Dermis blood vessel endothelial cell (primary cell): ENCODE measurements at regions not wholly inside any gene's neighbourhood (a gene's known extent, or its start where the extent isn't known, plus 50 kb on each side); places are given as distances from the start of the nearest gene placed in this dataset.
A peak's percentile ranks its signal among the peaks of the same experiment; 100 is the strongest.

ENCODE experiments used
- DNase-seq: peaks from one replicate; pipeline ENCODE4 v3.0.0; 2010

- DNase-seq: no peak
These were observed 1451.3 kb upstream of the SLC39A10 start for GRCh38 chr2:194205568-194206227.

GRCh38 chr2:194203898-194204297 lies 1453.1 kb upstream of the SLC39A10 start:
- no peak for DNase-seq

GRCh38 chr2:194182888-194183287 lies 1474.1 kb upstream of the SLC39A10 start:
- no peak for DNase-seq

DNA sequence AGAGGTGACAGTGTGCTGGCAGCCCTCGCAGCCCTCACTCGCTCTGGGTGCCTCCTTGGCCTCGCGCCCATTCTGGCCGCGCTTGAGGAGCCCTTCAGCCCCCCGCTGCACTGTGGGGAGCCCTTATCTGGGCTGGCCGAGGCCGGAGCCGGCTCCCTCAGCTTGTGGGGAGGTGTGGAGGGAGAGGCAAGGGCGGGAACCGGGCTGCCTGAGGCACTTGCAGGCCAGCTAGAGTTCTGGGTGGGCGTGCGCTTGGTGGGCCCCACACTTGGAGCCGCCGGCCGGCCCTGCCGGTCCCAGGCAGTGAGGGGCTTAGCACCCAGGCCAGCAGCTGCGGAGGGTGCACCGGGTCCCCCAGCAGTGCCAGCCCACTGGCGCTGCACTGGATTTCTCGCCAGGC lies 1480.9 kb upstream of the SLC39A10 start:
- no peak for DNase-seq

DNA sequence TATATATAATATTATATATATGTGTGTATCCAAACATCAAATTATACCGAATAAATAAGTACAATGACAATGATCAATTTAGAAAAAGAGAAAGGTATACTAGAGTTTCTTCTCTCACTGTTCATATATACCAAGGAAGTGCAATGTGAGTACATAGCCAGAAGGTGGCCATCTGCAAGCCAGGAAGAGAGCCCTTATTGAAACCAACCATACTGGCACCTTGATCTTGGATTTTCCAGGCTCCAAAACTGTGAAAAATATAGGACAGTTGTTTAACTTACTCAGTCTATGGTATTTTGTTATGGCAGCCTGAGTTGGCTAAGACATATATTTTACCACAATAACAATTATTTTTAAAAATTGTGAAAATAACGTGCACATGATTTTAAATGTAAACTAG lies 1490.2 kb upstream of the SLC39A10 start:
- DNase-seq: peak; percentile 17

DNA sequence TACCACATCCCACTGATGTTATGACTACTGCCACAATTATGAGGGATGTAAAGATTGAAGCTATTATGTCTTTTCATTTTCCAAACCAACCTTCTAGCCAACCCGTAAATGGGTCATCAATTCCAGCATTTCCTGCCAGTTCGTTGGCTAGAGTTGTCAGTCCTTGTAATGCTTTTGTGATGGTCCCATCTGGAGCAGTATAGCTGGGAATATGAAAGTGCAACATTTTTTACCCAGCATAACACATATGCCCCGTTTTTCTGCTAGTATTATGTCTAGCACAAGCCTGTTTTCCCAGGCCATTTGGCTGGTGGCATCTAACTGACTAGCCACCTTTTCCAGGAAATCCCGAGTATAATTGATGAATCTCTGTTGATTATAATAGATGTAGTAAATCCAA lies 1501.6 kb upstream of the SLC39A10 start:
- no peak for DNase-seq

DNA sequence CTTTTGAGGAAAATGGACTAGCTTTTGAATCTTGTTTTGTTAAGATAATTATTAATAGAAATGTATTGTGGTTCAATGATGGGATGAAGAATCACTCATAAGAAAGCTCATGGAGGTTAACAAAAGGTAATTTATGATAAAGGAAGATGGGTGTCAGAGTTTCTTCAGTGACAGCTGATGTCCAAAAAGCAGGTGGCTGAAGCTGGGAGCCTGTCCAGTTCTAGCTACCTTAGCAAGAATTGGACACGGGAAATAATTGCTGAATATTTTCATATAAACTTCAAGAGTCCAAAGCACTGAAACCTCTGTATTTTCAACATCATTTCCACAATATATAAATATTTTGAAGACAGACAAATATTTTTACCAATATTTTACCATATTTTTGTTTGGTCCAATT lies 1505.8 kb upstream of the SLC39A10 start:
- no peak for DNase-seq

GRCh38 chr2:194135463-194135862 lies 1521.6 kb upstream of the SLC39A10 start:
- DNase-seq: no peak

DNA sequence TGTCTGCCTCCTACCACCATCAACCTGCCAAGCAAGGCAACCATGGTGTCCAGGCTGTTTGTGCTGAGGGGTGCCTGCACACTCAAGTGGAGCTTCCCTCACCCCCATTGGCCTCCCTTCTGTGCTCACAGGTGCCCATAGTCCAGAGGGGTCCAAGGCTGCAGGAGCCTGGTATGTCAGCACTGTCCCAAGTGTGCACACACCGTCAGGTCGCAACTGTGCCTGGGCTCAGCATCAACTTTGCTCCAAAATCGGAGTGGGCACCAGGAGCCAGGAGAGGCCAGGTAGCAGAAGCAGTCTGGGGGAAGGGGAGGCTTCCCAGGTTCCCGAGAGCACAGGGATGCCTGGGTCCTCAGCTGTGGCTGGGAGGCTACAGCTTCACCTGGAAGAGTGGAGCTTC lies 1528.2 kb upstream of the SLC39A10 start:
- DNase-seq: no peak

GRCh38 chr2:194126418-194126817 lies 1530.6 kb upstream of the SLC39A10 start:
- DNase-seq: no peak

- DNase-seq: no peak
These were observed 1540.2 kb upstream of the SLC39A10 start for GRCh38 chr2:194116861-194117260.

- DNase-seq: no peak
These were observed 1551.7 kb upstream of the SLC39A10 start for GRCh38 chr2:194105358-194105757.

DNA sequence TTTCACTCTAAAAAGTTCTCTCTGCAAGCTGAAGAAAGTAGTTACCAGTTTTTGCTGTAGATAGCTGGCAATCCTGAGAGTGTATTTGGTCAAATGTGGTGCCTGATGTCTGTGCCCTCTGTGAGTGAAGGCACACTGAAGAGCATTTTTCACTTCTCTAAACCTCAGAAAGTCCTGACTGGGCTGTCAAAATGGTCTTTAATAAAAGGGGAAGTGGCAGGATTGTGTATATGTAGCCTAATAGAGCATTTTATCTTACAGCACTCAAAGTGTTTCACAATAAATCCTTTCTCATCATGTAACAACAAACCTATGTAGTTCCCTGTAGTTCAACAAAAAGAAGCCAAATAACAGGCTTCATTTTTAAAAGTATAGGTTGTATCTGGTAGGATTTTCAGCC lies 1552.3 kb upstream of the SLC39A10 start:
- no peak for DNase-seq

DNA sequence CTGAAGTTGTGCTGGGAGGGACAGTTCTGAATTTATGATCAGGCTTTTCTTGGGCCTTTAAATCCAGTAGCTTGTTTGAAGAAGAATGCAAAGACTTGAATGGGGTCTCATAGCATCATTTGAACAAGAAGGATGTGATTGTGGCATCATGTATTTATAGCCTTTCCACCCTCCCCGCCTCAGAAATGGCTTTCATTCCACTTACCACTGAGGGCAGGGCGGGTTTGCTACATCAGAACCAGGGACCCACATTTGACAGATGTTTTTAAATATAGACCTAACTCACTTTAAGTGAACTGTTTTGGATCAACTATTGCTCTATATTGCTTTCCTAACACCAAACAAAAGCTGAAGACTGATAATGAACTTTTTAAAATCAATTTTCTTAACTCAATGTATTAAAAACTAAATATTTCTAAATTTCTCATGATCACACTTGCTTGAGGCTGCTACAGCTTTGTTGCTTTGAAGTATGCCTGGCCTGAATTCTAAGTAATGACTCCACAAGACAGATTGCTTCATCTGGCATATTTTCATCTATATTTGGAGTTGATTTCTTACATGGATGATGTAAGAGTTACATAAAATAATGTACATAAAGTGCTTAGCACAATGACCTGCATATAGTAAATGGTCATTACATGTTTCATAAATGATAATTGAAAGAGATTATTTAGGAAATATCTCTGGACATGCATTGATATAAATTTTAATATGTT lies 1552.9 kb upstream of the SLC39A10 start:
- no peak for DNase-seq

GRCh38 chr2:194102546-194102945 lies 1554.5 kb upstream of the SLC39A10 start:
- no peak for DNase-seq

GRCh38 chr2:194100201-194100600 lies 1556.8 kb upstream of the SLC39A10 start:
- DNase-seq: no peak

- DNase-seq: no peak
These were observed 1560.6 kb upstream of the SLC39A10 start for GRCh38 chr2:194096402-194096801.

DNA sequence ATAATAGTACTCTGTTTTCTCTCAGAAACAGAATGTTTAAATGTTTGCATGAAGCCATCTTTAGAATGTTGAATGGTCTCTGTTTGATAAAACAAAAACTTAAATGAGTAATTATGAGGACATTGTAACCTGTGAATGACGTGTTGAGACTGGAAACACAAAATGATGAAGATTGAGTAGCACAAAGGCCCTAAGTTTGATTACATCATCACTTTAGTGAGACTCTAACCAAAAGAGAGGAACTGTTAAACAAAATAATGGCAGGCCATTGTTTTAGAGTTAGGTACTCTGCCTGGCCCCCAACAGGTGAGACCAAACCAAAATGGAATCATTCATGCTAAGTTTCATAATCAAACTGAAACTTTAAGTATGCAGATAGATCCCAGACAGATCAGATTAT lies 1561.7 kb upstream of the SLC39A10 start:
- DNase-seq: no peak

DNA sequence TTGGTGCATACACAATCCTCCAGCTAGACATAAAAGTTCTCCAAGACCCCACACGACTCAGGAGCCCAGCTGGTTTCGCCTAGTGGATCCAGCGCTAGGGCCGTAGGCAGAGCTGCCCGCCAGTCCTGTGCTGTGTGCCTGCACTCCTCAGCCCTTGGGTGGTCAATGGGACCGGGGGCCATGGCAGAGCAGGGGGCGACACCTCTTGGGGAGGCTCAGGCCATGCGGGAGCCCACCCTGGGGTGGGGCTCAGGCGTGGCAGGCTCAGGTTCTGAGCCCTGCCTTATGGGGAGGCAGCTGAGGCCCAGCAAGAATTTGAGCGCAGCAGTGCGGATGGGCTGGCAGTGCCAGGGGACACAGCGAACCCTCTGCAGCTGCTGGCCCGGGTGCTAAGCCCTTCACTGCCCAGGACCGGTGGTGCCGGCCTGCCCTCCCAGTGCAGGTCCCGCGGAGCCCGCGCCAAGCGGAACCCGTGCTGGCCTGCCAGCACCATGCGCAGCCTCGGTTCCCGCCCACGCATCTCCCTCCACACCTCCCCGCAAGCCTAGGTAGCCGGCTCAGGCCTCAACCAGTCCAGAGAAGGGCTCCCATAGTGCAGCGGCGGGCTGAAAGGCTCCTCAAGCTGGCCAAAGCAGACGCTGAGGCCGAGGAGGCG lies 1566.6 kb upstream of the SLC39A10 start:
- no peak for DNase-seq

DNA sequence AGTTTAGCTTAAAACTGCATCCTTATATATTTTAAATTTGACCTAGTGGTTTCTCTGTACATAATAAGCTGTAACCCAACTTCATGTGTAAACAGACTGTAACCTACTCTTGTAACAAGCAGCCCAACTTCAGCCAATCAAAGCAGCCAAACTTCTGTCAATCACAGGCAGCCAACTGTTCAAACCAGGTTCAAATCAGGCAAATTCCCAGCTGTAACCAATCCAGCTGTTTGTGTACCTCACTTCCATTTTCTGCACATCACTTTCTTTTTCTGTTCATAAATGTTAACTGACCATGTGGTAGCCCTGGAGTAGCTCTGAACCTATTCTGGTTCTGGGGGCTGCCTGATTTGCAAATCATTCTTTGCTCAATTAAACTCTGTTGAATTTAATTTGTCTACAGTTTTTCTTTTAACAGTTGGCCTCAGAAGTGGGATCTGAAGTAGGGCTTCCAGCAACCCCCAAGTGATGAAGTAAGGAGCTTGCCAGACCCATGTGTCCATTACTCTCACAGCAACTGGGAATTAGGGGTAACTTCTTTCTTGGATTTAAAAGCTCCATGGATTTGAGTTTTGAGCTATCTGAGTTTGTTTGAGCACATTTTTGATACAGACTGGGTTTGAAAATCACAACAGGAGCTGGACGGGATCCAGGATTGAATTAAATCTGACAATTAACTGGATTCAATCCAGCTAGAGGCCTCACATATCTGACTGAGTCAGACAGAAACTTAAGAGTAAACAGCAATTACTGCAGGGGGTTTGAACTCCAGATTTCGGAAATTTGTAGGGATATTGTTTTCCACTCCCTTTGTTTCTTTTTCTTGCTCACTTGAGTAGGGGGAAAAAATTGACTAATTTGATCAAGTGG lies 1569.7 kb upstream of the SLC39A10 start:
- DNase-seq: no peak

GRCh38 chr2:194086129-194086528 lies 1570.9 kb upstream of the SLC39A10 start:
- DNase-seq: no peak

GRCh38 chr2:194079989-194080388 lies 1577.0 kb upstream of the SLC39A10 start:
- DNase-seq: no peak

DNA sequence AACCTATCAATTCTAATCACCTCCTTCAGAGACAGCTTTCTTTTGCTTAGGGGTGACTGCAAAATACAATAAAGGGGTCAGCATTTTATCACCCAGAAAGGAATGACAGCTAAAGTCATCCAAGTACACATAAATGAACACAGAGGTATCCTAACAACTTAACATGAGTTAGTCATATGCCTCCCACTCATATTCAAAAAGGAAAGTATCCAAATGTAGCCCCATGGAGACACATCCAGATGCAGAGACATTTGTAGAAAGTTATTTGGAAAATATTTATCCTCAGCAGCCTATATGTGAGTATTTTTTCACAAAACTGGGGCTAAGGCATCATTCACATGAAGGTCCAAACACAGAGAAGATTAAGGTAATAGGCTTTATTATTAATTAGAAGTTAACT lies 1579.7 kb upstream of the SLC39A10 start:
- DNase-seq: no peak
